ENCODE measurements at regions not wholly inside any gene's neighbourhood (a gene's known extent, or its start where the extent isn't known, plus 50 kb on each side); places are given as distances from the start of the nearest gene placed in this dataset.

GRCh38 chr5:67350185-67350584 lies 153.6 kb upstream of the CD180 start:
- no peak for DNase-seq

- no peak for DNase-seq
These were observed 151.2 kb upstream of the CD180 start for GRCh38 chr5:67347821-67348220.

GRCh38 chr5:67346611-67347010 lies 150.0 kb upstream of the CD180 start:
- no peak for DNase-seq

DNA sequence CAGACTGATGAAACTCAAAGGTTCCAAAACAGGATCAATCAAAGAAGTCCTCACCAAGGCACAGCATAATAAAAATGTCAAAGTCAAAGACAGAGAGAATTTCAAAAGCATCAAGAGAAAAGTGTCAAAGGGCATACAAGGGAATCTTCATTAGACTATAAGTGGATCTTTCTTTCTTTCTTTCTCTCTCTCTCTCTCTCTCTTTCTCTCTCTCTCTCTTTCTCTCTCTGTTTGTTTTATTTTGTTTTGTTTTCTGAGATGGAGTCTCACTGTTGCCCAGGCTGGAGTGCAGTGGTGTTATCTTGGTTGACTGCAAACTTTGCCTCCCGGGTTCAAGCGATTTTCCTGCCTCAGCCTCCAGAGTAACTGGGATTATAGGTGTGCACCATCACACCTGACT lies 148.3 kb upstream of the CD180 start:
- no peak for DNase-seq

DNA sequence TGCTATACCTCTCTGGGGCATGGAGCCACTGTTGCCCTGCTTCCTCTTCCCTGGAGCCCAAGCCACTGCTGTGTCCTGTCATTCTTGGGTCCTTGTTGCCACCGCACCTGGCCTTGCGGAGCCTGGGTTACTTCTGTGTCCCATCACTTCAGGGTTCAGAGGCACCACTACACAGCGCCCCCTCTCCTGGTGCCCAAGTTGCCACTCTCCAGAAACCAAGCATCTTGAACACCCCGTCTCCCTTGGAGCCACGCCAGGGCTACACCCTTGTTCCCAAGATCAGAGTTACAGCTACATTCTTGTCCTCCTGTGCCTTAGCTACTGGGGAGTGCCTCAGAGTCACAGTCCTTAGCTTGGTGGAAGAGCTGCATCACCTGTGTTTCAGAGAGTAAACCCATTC lies 147.2 kb upstream of the CD180 start:
- no peak for DNase-seq

DNA sequence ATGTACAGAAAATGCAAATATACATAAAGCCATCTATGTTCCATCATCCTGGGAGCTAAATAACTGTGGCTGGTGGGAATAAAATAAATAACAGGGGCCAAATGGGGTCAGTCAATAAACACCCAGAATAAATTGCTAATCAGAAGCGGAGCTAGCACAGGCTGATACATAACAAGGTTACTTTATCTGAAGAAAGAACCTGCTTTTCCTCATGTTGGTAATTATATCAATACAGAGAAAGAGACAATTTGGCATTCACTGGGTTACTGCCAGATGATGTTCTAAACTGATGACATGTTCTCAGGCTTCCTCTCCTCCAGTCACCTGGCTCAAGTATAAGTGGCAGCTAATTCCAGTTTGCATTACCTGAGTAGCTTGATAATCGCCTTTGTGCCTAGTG lies 144.9 kb upstream of the CD180 start:
- DNase-seq, result no peak

- no peak for DNase-seq
These were observed 142.7 kb upstream of the CD180 start for GRCh38 chr5:67339219-67339767.

GRCh38 chr5:67338421-67338820 lies 141.8 kb upstream of the CD180 start:
- DNase-seq, result no peak

DNA sequence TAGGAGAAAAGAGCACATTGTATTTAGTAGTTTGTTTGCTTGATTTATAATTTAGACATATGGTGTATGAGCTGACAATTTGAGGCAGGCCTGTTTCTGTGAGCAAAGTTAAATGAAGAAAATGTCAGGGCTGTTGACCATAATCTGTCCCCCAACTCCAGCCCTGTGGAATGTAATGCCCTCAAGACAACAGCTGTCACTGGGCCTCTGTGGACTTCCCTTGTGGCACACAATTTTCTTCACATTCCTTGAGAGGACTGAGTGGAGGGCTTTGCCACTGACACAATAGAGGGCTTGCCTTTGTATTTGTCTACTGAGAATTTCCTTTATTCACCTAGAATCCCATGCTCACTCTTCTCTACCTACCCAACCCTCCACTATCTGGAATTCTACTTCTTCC lies 141.2 kb upstream of the CD180 start:
- DNase-seq, result no peak

- DNase-seq, result no peak
These were observed 138.8 kb upstream of the CD180 start for GRCh38 chr5:67335426-67335825.

DNA sequence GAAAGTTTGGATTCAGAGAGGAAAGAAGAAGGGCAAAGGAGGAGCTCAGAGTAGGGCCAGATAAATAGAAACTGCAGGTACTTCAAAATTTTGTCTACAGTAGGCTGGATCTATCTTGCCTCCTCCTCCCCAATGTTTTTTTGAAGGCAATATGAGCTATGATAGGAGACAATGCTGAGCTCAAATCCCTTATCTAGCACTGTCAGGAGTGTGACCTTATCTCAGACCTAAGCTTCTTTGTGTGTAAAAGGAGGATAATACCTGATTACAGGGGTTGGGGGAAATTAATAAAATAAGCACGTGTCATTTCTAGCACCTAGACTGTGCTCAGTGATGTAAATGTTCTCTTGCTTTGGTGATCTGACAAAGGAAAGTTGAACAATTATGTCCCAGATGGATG lies 137.8 kb upstream of the CD180 start:
- no peak for DNase-seq

- no peak for DNase-seq
These were observed 136.6 kb upstream of the CD180 start for GRCh38 chr5:67333171-67333570.

DNA sequence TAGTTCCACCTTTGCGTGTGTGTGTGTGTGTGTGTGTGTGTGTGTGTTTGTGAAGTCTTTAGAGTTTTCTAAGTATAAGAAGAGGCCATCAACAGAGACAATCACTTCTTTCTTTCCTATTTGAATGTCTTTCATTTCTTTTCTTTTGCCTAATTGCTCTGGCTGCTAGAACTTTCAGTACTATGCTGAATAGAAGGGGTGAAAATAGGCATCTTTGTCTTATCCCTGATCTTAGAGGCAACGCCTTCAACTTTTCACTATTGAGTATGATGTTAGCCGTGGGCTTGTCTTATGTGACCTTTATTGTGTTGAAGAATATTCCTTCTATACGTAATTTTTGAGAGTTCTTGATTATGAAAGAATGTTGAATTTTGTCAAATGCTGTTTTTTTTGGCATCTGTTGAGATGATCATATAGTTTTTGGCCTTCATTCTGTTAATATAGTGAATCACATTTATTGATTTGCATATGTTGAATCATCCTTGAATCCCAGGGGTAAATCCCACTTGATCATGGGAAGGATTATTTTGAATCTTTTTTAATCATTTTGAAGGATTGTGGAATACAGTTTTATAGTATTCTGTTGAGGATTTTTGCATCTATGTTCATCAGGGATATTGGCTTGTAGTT lies 134.8 kb upstream of the CD180 start:
- no peak for DNase-seq

DNA sequence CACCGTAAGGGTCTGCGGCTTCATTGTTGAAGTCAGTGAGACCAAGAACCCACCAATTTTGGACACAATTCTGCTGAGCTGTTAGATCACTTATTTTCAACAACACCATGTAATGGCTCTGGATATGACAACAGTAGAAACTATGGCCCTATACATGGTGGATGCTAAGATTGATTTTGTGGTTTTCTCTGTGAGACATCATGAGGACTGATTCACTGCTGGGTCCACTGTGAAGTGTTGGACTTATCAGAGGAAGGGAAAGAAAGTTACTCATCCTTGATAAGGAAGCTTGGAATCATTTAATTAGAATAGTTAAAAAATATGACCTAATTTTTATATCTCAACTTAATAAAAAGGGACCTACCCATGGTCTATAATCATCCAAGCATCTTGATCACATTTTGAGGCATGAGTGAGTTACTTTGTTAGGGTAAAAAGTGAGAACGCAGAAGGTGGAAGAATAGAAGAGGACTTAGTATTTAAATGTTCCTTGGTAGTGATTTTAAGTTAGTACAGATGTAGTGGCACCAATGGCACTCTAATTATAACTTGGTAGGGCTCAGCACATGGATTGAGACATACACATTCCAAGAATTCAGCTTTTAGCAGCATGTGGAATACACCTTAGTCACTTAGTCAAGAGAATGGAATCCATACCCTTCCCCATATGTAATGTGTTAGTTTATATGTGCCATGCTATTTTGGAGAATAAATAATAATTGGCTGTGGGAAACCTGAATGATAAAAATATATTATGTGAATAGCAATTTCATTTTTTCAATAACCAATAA lies 123.5 kb upstream of the CD180 start:
- DNase-seq, result no peak

GRCh38 chr5:67318746-67319145 lies 122.1 kb upstream of the CD180 start:
- DNase-seq, result no peak

GRCh38 chr5:67317603-67318002 lies 121.0 kb upstream of the CD180 start:
- no peak for DNase-seq

DNA sequence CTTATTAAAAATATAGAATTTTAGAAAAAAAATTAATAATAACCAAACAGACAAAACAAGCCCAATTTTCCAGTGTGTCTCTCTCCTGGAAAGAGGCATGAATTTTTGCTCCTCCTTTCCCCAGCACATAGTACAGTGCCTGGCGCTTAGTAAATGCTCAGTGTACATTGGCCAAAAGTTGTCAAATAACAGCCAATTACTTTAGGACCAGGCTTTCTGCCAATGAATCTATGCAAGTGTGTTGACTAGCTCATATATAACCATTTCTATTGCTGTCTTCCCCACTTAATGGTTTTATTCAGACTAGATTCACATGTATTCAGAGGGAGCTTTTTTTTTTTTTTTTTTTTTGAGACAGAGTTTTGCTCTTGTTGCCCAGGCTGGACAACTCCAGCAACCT lies 120.1 kb upstream of the CD180 start:
- DNase-seq, result no peak

DNA sequence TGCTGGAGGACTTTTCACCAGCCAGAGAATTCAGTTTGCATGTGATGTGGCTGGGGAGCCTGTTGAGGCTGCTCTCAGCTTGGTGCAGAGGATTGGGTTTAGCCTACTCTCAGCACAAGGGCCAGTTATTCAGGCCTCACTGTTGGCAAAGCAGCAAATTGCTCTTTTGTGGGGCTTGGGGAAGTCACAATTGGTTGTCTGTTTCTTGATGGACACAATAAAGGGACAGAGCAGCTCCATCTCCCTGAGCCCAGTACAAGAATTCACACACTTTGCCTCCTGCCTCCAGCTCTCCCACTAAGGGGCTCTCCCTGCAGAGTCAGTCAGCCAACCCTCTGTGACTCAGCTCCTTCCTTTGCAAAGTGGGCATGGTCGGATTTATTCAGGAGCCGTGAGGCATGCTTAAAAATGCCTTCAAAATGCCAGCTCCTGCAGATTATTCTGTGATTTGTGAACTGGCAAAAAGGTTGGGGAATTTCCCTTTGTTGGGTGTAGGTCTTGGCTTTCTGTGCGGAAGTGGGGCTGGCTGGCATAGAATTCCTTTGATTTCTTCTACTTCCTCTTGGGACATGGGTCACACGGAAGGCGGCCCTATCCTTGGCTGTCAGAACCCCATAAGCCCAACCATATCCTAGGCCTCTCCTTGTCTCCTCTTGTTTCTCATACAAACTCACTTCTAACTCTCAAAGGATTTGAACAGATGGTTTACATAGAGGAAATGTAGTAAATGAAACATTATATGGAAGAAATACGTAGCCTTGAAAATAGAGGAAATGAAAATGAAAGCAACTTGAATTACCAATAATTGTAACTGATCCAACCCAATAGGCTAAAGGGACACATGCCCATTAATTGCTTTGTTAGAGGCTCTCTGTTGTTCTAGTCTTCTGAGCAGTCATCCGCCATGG lies 118.7 kb upstream of the CD180 start:
- no peak for DNase-seq

DNA sequence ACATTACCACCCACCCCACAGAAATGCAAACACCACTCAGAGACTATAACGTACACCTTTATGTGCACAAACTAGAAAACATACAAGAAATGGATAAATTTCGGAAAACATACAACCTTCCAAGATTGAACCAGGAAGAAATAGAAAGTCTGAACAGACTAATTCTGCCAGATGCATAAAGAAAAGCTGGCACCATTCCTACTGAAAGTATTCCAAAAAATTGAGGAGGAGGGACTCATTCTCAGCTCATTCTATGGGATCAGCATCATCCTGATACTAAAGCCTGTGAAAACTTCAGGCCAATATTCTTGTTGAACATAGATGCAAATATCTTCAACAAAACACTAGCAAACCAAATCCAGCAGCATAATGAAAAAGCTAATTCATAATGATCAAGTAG lies 115.1 kb upstream of the CD180 start:
- no peak for DNase-seq

DNA sequence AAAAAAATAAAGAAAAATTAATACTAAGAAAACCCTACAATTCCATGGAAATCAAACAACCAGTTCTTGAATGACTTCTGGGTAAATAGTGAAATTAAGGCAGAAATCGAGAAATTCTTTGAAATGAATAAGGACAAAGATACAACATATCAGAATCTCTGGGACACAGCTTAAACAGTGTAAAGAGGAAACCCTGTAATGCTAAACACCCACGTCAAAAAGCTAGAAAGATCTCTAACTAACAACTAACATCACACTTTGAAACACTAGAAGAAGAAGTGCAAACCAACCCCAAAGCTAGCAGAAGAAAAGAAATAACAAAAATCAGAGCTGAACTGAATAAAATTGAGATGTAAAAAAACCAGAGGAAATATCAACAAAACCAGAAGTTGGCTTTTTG lies 114.6 kb upstream of the CD180 start:
- DNase-seq, result no peak

DNA sequence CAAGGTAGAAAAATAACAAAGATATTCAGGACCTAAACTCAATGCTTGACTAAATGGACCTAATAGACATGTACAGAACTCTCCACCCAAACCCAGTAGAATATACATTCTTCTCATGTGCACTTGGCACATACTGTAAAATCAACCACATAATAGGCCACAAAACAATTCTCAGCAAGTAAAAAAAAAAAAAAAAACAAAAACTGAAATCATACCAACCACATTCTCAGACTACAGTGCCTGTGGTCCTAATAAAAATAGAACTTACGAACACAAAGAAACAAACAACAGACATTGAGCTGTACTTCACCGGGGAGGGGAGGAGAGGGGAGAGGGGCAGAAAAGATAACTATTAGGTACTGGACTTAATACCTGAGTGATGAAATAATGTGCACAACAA lies 114.1 kb upstream of the CD180 start:
- no peak for DNase-seq

- no peak for DNase-seq
These were observed 113.6 kb upstream of the CD180 start for GRCh38 chr5:67310169-67310568.

DNA sequence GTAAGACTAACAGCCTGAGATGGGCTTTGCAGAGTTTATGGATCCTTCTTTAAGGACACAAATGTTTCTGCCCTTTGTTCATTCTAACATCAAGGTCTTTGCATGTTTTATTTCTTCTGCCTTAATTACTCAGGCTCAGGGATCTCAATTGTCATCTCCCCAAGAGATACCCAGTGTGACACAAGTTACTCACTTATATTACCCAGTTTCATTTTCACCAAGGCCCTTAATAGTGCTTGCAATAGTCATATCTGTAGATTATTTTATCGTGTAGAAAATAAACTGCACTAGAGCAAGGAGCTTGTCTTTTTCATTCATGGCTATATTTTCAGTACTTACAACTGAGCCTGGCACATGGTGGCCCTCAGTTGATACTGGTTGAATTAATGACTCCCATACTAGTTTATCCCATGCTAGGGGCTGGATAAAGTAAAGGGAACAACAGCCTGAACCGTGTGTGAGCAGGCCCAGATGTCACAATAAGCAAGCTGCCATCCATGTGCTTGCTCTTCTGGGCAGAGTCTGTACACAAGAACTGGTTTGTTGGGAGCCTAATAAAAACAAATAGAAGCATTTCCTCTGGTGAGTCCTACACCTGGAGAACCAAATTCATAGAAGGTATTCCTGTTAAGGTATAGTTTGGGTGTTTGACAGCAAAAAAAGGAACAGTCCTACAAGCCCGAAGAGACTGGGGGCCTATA lies 112.5 kb upstream of the CD180 start:
- DNase-seq, result no peak

Measured in CD4-positive, alpha-beta T cell treated with Interleukin-4 for 1 hour (primary cell).